HepG2 (cell line): ENCODE measurements at regions not wholly inside any gene's neighbourhood (a gene's known extent, or its start where the extent isn't known, plus 50 kb on each side); places are given as distances from the start of the nearest gene placed in this dataset.

Experiments
- ATF6 ChIP-seq: sonication (generic); formaldehyde crosslinking; conservative IDR thresholded peaks from 2 replicates; pipeline ENCODE4 v1.4.0; 2020; ENCODE audit warnings: missing genetic modification reagents
- CHCHD3 ChIP-seq: sonication (generic); formaldehyde crosslinking; IDR thresholded peaks from 2 replicates; pipeline ENCODE4 v1.8.0; 2022; ENCODE audit warnings: mild to moderate bottlenecking, missing genetic modification reagents, moderate library complexity
- CTCF ChIP-seq: sonication (generic); formaldehyde crosslinking; IDR thresholded peaks from 2 replicates; pipeline ENCODE4 v1.5.0; 2020; ENCODE audit warnings: mild to moderate bottlenecking, missing genetic modification reagents, moderate library complexity
- KMT2A ChIP-seq: sonication (generic); formaldehyde crosslinking; IDR thresholded peaks from 2 replicates; pipeline ENCODE4 v1.4.0; 2020; ENCODE audit warnings: missing genetic modification reagents
- MAX ChIP-seq: IDR thresholded peaks from 2 replicates; pipeline ENCODE4 v1.6.1; 2012; ENCODE audit warnings: inconsistent platforms
- NRL ChIP-seq: sonication (generic); formaldehyde crosslinking; IDR thresholded peaks from 2 replicates; pipeline ENCODE4 v1.5.0; 2020; ENCODE audit warnings: missing genetic modification reagents, mild to moderate bottlenecking, moderate library complexity, borderline replicate concordance

GRCh38 chr2:109703798-109704197, 89.6 kb downstream of the SOWAHC start:
- no peak for TF ChIP-seq KMT2A (CRISPR knock-in tag)
- TF ChIP-seq CHCHD3, result no peak
- no peak for TF ChIP-seq CTCF (CRISPR knock-in tag)
- TF ChIP-seq NRL (CRISPR knock-in tag), result no peak
- TF ChIP-seq ATF6, result no peak
- no peak for TF ChIP-seq MAX
